RPMI7951 (cell line): ENCODE measurements at regions not wholly inside any gene's neighbourhood (a gene's known extent, or its start where the extent isn't known, plus 50 kb on each side); places are given as distances from the start of the nearest gene placed in this dataset.

Experiments
- DNase-seq: peaks from one replicate; pipeline ENCODE4 v3.0.0-alpha.2; 2012; ENCODE audit warnings: low read depth

GRCh38 chr1:201589186-201589585 lies 50.3 kb downstream of the NAV1 start:
- no peak for DNase-seq

GRCh38 chr1:201590474-201590873 lies 51.5 kb downstream of the NAV1 start:
- no peak for DNase-seq

- DNase-seq: no peak
Observed at GRCh38 chr1:201591348-201591747, 52.4 kb downstream of the NAV1 start.

GRCh38 chr1:201591981-201592380 lies 53.1 kb downstream of the NAV1 start:
- DNase-seq: no peak

GRCh38 chr1:201593200-201593921 lies 54.4 kb downstream of the NAV1 start:
- DNase-seq: peak; percentile 99

- peak; percentile 42 for DNase-seq
Observed at GRCh38 chr1:201594575-201595245, 55.8 kb downstream of the NAV1 start.

- DNase-seq: no peak
Observed at GRCh38 chr1:201595381-201595780, 56.5 kb downstream of the NAV1 start.

- no peak for DNase-seq
Observed at GRCh38 chr1:201596101-201596868, 57.4 kb downstream of the NAV1 start.

- no peak for DNase-seq
Observed at GRCh38 chr1:201597551-201598230, 58.8 kb downstream of the NAV1 start.

GRCh38 chr1:201598396-201598795 lies 59.5 kb downstream of the NAV1 start:
- DNase-seq: no peak

- no peak for DNase-seq
Observed at GRCh38 chr1:201598973-201599372, 60.0 kb downstream of the NAV1 start.

- DNase-seq: no peak
Observed at GRCh38 chr1:201599548-201599947, 60.6 kb downstream of the NAV1 start.

GRCh38 chr1:201602413-201603265 lies 63.7 kb downstream of the NAV1 start:
- peak; percentile 96 for DNase-seq

GRCh38 chr1:201603613-201604232 lies 64.8 kb downstream of the NAV1 start:
- peak; percentile 79 for DNase-seq

GRCh38 chr1:201605385-201606010 lies 66.6 kb downstream of the NAV1 start:
- DNase-seq: peak; percentile 47

- DNase-seq: no peak
Observed at GRCh38 chr1:201606096-201606495, 67.2 kb downstream of the NAV1 start.

GRCh38 chr1:201606623-201607022 lies 67.7 kb downstream of the NAV1 start:
- DNase-seq: no peak

- peak; percentile 56 for DNase-seq
Observed at GRCh38 chr1:201608635-201609395, 69.9 kb downstream of the NAV1 start.

- DNase-seq: no peak
Observed at GRCh38 chr1:201609661-201610318, 70.9 kb downstream of the NAV1 start.
